ENCODE measurements at regions not wholly inside any gene's neighbourhood (a gene's known extent, or its start where the extent isn't known, plus 50 kb on each side); places are given as distances from the start of the nearest gene placed in this dataset.
"Not testable (repeated sequence)": the region's sequence is repeated elsewhere in the genome, so short reads cannot be mapped to it uniquely, and the experiment has no call there.

DNA sequence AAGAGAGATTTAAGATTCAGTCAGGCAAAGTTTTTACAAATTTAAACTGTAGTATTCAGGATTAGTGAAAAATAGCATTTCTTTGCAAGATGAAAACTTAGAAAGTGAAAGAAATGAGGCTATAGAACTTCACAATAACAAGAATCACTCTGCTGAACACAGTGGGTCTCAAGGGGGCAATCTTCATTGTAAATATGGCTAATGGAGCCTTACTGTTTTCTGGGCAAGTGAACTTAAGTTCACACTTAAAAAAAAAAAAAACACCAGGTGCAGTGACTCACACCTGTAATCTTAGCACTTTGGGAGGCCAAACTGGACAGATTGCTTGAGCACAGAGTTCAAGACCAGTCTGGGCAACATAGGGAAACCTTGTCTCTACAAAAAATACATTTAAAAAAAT is 175.9 kb upstream of the SNX2 start:
- DNase-seq (ENCODE audit: low read depth, low spot score): no peak

- DNase-seq (ENCODE audit: low read depth, low spot score): no peak
Measured at GRCh38 chr5:122600924-122601323, 174.0 kb upstream of the SNX2 start.

DNA sequence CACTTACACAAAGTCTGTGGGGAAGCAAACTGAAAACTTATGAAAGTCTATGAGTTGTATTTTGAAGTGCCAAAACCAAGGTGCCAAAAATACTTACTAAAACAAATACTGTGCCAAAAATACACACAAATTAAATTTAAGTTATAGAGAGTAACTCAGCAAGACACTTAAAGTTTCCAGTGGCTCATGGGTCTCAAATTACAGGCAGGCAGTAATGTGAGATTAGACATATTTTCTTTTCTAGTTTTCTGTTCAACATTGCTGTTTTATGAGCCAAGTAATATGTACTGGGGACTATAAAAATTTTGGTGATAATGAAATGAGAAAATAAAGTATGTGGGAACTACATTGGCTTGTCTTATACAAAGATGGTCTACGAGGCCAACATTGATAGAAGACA is 172.2 kb upstream of the SNX2 start:
- no peak for DNase-seq (ENCODE audit: low read depth, low spot score)

DNA sequence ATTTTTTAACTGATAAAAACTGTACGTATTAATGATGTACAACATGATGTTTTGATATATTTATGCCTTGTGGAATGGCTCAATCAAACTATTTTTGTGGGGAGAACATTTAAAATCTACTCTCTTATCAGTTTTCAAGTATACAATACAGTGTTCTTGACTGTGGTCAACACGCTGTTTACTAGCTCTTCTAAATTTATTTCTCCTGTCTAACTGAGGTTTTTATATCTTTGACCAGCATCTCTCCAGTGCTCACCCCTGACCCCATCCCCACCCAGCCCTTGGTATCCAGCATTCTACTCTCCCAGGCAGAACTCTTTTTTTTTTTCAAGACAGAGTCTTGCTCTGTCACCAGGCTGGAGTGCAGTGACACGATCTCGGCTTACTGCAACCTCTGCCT is 169.6 kb upstream of the SNX2 start:
- no peak for DNase-seq (ENCODE audit: low read depth, low spot score)

DNA sequence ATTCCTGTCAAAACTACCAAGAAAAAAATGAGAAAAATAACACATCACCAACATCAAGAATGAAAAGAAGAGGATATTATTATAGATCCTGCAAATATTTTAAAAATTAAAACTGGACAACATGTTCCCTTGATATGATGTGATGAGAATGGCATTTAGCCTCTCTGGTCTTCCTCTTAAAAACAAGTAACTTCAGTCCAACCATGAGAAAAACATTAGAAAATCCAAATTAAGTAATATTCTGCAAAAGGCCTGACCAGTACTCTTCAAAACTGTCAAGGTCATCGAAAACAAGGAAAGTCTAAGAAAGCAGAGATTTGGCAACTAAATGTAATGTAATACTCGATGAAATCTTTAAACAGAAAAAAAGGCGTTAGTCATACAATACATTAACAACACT is 167.1 kb upstream of the SNX2 start:
- DNase-seq (ENCODE audit: low read depth, low spot score): no peak

DNA sequence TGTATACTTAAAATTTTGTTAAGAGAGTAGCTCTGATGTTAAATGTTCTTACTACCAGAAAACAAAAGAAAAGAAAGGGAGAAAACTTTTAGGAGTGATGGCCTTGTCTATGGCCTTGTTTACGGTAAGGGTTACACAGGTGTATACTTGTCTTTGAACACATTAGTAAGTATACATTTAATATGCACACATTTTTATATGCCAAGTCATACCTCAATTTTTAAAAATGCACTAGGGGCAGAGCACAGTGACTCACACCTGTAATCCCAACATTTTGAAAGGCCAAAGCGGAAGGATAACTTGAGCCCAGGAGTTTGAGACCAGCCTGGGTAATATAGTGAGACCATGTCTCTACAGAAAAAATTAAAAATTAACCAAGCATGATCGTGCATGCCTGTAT is 166.7 kb upstream of the SNX2 start:
- DNase-seq (ENCODE audit: low read depth, low spot score): no peak

DNA sequence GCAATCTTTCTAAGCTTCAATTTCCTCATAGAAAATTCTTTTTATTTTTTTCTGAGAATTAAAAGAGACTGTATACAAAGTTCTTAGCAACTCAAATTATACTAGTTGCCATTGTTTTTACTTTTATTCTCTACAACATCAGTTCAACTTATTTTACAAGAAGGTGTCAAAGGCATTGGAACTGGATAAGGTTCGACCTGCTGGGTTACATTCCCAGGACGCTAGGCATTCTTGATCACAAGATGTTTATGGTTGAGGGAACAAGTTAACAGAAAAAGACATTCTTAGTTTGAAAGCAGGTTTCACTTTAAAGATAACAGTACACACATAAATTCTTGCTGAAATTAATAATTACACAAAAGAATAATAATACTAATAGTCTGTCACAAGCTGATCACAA is 163.5 kb upstream of the SNX2 start:
- DNase-seq (ENCODE audit: low read depth, low spot score): no peak

DNA sequence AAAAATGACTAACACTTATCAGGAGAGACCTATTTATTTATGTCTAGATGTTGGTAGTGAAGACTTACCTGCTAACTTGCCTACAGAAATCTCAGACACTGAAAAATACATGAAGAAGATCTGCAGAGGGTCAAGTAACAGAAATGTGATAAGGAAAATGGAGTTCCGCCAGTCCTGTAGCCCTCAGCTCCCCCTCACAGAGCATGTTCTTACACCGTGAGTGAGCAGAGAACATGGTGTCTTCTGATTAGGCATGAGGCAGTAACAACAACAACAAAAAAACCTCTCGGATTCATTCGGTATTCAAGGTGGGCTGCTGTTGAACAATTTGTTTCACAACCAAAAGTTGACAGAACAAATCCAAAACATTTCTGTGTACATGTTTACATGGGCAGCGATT is 162.0 kb upstream of the SNX2 start:
- no peak for DNase-seq (ENCODE audit: low read depth, low spot score)

DNA sequence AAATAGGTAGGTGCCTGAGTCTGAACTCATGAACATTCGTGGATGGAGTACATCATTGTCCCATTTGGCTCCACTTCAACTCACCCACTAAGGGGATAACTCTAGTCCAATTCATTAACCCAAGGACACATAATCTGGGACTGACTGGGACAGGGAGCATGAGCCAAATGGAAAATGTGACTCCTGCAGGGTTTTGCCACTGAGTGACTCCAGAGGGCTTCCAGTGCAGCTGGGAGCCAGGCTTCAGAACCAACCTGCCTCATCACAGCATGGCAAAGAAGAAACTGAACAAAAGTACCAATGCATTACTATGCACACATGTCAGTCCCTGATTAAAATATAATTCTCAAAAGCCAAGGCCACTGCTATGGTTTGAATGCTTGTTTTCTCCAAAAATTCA is 159.7 kb upstream of the SNX2 start:
- no peak for DNase-seq (ENCODE audit: low read depth, low spot score)

GRCh38 chr5:122615832-122616231 is 159.0 kb upstream of the SNX2 start:
- no peak for DNase-seq (ENCODE audit: low read depth, low spot score)

DNA sequence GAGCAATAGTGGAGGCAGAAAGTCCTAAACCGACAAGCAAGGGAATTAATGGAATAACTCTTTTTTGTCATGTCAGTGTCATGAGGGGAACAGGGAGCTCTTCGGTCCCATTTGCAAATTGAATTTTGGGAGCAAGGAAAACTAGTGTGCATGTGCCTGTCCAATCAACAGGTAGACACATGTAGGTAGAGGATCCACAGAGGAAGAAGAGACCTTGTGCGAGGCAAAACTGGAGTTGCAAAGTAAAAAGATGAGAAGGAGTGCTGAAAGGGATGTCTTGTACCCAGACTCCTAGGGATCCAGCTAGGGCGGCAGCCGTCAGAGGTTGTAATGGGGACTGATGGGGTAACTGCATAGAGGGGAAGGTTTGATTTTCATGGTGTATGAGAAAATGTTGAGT is 156.8 kb upstream of the SNX2 start:
- DNase-seq (ENCODE audit: low read depth, low spot score): not testable (repeated sequence)

DNA sequence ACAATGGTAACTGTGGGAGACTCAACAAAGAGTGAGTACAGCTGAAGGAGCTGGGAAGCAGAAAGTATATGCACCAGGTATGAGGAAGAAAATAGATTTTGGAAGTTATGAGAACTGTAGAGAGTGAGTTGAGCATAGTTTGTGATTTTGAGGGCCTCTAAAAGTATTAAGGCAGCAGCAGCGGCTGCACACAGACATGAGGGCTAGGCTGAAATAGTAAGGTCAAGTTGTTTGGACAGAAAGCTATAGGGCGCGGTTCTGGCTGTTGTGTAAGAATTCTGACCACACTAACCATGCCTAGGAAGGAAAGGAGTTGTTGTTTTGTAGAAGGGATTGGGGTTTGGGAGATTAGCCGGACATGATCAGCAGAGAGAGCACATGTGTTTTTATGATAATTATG is 154.1 kb upstream of the SNX2 start:
- not testable (repeated sequence) for DNase-seq (ENCODE audit: low read depth, low spot score)

DNA sequence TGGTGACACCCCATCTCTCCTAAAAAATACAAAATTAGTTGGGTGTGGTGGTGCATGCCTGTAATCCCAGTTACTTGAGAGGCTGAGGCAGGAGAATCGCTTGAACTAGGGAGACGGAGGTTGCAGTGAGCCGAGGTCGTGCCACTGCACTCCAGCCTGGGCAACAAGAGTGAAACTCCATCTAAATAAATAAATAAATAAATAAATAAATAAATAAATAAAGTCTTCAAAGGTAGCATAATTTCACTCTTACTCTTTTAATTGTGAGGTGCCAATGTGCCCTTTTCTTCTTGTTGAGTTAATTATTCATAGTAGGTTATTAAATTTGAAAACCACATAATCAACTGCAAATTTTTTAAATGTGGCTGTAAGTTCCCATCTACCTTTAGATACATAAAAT is 146.2 kb upstream of the SNX2 start:
- DNase-seq (ENCODE audit: low read depth, low spot score): not testable (repeated sequence)

DNA sequence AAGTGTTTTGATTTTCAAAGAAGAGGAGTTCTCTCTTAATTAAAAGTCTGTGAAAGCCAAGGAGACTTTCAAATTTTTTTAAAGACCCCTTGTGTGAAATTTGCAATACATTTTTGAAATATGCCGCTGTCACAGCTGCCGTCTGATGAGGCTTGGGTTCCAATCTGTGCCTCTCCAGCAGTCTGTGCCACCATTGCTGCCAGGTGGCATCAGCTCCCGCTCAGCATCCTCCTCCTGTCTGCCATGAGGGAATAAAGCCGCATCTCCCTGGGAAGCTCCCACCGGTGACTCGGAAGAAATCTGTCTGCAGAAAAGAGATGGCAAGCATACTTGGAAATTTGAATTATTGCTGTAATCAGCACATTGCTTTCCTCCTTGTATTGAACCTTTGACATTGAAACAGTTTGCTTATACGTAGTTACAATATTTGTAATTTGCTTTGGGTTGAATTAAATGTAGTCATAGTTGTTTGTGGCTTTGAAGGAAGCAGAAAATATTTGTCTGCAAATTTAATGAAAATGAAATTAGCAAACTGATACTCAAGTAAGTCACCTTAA is 145.7 kb upstream of the SNX2 start:
- no peak for DNase-seq (ENCODE audit: low read depth, low spot score)

DNA sequence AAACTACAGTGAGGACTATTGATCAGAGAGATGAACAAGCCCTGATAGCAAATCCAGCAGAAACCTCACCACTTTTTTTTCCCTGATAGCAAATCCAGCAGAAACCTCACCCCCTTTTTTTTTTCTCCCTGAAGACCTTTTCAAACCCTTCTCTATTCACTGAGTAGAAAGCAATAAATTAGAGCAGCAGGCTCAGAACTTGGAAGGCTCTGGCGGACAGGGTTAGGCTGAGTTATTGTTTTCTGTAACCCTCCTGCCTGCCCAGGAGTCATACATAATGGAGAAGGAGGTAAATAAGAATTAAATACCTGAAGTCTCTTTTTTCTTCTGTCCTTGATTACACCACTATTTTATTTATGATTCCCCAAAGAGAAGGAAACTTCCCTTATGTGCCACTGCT is 136.3 kb upstream of the SNX2 start:
- DNase-seq (ENCODE audit: low read depth, low spot score): no peak

DNA sequence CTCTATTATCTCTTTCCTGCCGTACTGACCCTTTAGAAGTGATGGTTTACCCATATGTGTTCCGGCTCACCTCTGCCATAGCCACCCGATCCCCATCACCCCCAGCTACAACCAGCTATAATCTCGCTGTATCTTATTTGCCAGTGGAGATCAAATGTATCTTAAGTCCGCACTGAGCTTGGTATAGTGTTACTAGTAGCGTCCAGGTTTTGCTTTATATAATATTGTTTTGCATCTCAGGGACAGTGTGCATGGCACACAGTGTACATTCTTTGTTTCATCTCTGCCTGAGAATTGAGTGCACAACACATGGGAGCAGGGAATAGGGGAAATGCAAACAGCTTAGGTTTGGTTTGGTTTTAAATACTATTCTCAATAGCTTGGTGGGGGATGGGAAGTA is 135.8 kb upstream of the SNX2 start:
- no peak for DNase-seq (ENCODE audit: low read depth, low spot score)

DNA sequence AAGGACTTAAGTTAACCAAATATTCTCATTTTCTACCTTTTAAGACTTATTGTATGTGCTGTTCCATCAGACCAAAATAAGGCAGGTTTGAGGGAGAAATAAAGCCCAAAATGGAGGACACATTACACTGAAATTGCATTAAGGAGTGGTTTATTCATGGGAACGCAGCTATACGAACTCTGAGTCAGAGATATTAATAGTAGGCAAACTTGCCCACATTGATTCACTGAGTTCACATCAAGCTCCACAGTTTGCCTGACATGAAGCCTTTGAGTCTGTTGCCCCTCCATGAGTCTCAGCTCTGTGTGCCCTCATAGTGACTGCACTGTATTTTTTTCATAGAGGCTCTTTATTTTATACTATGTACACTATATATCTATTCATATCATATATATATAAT is 135.0 kb upstream of the SNX2 start:
- DNase-seq (ENCODE audit: low read depth, low spot score): no peak

DNA sequence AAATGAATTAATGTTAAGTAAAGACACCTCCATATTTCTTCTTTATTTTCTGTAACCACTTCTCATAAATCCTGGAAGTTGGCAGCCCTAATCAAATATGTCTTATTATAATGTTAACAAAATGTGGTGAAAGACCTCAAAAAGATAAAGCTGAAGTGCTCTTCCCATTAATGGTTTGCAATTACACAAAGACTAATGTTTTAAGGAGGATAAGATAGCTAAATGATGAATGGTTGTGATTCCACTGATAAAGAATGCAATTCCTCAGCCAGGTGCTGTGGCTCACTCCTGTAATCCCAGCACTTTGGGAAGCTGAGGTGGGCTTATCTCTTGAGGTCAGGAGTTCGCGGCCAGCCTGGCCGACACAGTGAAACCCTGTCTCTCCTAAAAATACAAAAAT is 125.8 kb upstream of the SNX2 start:
- no peak for DNase-seq (ENCODE audit: low read depth, low spot score)

GRCh38 chr5:122653087-122654017 is 121.5 kb upstream of the SNX2 start:
- no peak for DNase-seq (ENCODE audit: low read depth, low spot score)

- no peak for DNase-seq (ENCODE audit: low read depth, low spot score)
Measured at GRCh38 chr5:122656160-122656559, 118.7 kb upstream of the SNX2 start.

- DNase-seq (ENCODE audit: low read depth, low spot score): no peak
Measured at GRCh38 chr5:122656577-122656976, 118.3 kb upstream of the SNX2 start.

DNA sequence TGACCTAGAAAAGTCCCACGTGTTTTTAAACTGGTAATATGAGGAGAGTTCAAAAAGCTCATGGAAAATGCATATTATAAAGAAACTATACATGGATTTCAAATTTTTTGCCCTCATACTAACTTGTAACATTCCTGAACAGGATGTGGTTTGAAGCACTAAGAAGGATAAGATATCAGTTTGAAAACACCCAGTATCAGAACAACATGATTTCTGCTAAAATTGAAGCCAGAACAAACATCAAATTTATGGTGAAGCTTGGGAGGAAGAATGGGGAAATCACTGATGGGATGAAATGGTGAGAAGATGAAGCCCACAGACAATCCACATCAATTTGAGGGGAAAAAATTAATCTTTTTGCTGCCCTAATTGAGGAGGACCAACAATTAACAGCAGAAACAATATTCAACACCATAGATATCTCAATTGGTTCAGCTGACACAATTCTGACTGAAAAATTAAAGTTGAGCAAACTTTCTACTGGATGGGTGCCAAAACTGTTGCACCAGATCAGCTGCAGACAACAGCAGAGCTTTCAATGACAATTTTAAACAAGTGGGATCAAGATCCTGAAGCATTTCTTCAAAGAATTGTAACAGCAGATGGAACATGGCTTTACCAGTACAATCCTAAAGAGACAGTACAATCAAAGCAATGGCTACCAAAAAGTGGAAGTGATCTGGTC is 113.2 kb upstream of the SNX2 start:
- DNase-seq (ENCODE audit: low read depth, low spot score): no peak

GRCh38 chr5:122665051-122665450 is 109.8 kb upstream of the SNX2 start:
- no peak for DNase-seq (ENCODE audit: low read depth, low spot score)
